ENCODE measurements at regions not wholly inside any gene's neighbourhood (a gene's known extent, or its start where the extent isn't known, plus 50 kb on each side); places are given as distances from the start of the nearest gene placed in this dataset.

DNA sequence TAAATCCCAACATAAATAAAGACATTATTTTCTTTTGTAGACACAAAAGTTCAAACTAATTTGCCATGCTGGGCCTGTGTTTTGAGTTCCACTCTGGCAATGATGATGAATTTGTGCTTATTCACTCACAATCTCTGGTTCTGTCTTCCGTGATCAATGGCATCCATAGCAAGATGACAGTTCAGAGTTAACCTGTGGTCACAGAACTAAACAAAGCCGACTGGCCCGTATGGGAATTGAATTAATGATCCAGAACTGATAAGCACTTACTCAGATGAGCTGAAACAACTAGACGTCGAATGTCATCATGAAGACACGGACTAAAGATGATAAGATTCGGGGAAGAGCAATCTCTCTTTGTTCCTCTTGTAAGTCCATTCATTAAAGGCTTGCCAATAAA, 81.6 kb downstream of the CAPZA3 start:
- TF ChIP-seq, protein P1, sequence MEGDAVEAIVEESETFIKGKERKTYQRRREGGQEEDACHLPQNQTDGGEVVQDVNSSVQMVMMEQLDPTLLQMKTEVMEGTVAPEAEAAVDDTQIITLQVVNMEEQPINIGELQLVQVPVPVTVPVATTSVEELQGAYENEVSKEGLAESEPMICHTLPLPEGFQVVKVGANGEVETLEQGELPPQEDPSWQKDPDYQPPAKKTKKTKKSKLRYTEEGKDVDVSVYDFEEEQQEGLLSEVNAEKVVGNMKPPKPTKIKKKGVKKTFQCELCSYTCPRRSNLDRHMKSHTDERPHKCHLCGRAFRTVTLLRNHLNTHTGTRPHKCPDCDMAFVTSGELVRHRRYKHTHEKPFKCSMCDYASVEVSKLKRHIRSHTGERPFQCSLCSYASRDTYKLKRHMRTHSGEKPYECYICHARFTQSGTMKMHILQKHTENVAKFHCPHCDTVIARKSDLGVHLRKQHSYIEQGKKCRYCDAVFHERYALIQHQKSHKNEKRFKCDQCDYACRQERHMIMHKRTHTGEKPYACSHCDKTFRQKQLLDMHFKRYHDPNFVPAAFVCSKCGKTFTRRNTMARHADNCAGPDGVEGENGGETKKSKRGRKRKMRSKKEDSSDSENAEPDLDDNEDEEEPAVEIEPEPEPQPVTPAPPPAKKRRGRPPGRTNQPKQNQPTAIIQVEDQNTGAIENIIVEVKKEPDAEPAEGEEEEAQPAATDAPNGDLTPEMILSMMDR (IDR thresholded peaks at IDR 0.05; ENCODE audit: insufficient read depth, low read length), result no peak
- TF ChIP-seq REST (IDR thresholded peaks at IDR 0.05; ENCODE audit: insufficient replicate concordance, low read depth) (no peak), POLR2AphosphoS5 (IDR thresholded peaks at IDR 0.05; ENCODE audit: low read depth) (no peak)

Measured in HL-60 (cell line).